ENCODE measurements at regions not wholly inside any gene's neighbourhood (a gene's known extent, or its start where the extent isn't known, plus 50 kb on each side); places are given as distances from the start of the nearest gene placed in this dataset.

GRCh38 chr3:194249323-194250097, 101.6 kb downstream of the CPN2 start:
- TF ChIP-seq MAX (IDR thresholded peaks at IDR 0.05), result no peak
- TF ChIP-seq, protein P1, sequence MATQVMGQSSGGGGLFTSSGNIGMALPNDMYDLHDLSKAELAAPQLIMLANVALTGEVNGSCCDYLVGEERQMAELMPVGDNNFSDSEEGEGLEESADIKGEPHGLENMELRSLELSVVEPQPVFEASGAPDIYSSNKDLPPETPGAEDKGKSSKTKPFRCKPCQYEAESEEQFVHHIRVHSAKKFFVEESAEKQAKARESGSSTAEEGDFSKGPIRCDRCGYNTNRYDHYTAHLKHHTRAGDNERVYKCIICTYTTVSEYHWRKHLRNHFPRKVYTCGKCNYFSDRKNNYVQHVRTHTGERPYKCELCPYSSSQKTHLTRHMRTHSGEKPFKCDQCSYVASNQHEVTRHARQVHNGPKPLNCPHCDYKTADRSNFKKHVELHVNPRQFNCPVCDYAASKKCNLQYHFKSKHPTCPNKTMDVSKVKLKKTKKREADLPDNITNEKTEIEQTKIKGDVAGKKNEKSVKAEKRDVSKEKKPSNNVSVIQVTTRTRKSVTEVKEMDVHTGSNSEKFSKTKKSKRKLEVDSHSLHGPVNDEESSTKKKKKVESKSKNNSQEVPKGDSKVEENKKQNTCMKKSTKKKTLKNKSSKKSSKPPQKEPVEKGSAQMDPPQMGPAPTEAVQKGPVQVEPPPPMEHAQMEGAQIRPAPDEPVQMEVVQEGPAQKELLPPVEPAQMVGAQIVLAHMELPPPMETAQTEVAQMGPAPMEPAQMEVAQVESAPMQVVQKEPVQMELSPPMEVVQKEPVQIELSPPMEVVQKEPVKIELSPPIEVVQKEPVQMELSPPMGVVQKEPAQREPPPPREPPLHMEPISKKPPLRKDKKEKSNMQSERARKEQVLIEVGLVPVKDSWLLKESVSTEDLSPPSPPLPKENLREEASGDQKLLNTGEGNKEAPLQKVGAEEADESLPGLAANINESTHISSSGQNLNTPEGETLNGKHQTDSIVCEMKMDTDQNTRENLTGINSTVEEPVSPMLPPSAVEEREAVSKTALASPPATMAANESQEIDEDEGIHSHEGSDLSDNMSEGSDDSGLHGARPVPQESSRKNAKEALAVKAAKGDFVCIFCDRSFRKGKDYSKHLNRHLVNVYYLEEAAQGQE (IDR thresholded peaks at IDR 0.05; ENCODE audit: low read depth), result no peak
- TF ChIP-seq CEBPB (IDR thresholded peaks at IDR 0.05), result no peak
- TF ChIP-seq, protein P2, sequence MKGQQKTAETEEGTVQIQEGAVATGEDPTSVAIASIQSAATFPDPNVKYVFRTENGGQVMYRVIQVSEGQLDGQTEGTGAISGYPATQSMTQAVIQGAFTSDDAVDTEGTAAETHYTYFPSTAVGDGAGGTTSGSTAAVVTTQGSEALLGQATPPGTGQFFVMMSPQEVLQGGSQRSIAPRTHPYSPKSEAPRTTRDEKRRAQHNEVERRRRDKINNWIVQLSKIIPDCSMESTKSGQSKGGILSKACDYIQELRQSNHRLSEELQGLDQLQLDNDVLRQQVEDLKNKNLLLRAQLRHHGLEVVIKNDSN (IDR thresholded peaks at IDR 0.05), result no peak
- no peak for TF ChIP-seq EP300 (IDR thresholded peaks at IDR 0.05; ENCODE audit: borderline replicate concordance)
- no peak for TF ChIP-seq FOXM1 (IDR thresholded peaks at IDR 0.05; ENCODE audit: borderline replicate concordance, low read depth)
- TF ChIP-seq CREB1 (IDR thresholded peaks at IDR 0.05; ENCODE audit: low read depth), result no peak
- no peak for TF ChIP-seq EGR1 (IDR thresholded peaks at IDR 0.05)
- no peak for TF ChIP-seq TEAD4 (IDR thresholded peaks at IDR 0.05)

DNA sequence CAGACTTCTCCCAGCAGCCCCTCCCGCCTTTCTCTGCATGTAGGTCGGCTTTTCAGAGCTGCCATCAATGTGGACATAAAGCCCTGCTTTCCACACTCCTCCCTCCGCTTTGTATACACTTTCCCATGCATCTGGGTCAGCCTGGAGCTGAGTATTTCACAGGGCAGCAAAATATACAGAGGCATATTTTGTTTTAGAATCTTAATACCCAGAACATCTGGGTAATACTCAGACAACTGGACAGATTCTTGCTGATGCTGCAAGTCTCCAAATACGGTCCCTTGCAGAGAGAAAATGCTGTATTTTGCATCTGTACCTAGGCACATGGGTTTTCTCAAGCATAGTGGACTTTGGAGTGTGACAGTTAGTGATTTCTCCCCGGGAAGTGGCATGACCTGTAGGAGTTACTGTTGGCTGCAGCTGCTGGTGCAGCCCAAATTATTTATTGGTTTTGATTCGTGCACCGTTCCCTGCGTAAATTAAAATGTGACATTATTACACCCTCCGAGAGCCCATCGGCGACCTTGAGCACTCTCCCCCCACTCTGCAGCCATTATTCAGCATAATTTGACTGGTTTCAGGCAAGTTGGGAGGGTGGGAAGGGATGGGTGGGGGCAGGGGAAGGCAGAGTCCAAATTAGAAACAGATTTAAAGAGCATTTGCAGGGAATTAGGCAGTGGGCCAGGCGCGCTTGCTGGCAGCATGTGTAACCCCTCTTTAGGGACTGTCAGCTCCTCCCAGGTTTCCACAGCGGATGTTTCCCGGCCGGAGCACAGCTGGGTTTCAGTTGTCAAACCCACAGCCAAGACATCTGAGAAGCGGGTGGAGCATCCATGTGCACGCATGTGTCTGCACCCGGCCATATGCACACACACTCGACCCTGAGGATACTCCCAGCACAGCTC, 100.8 kb downstream of the CPN2 start:
- TF ChIP-seq NFIC (IDR thresholded peaks at IDR 0.05) (no peak), FOXM1 (IDR thresholded peaks at IDR 0.05; ENCODE audit: borderline replicate concordance, low read depth) (no peak), RAD21 (IDR thresholded peaks at IDR 0.05; ENCODE audit: low read depth) (no peak), MAX (IDR thresholded peaks at IDR 0.05) (no peak), TAF1 (IDR thresholded peaks at IDR 0.05; ENCODE audit: low read depth) (no peak), TEAD4 (IDR thresholded peaks at IDR 0.05) (no peak), TCF12 (IDR thresholded peaks at IDR 0.05; ENCODE audit: low read depth) (no peak), CEBPB (IDR thresholded peaks at IDR 0.05) (no peak), ZBTB7A (IDR thresholded peaks at IDR 0.05; ENCODE audit: low read depth) (no peak), EGR1 (IDR thresholded peaks at IDR 0.05) (no peak), CREB1 (IDR thresholded peaks at IDR 0.05; ENCODE audit: low read depth) (no peak), EP300 (IDR thresholded peaks at IDR 0.05; ENCODE audit: borderline replicate concordance) (no peak), YY1 (IDR thresholded peaks at IDR 0.05; ENCODE audit: low read depth) (no peak)
- TF ChIP-seq, protein P1 (IDR thresholded peaks at IDR 0.05; ENCODE audit: low read depth), result no peak
- TF ChIP-seq, protein P2 (IDR thresholded peaks at IDR 0.05), result no peak

DNA sequence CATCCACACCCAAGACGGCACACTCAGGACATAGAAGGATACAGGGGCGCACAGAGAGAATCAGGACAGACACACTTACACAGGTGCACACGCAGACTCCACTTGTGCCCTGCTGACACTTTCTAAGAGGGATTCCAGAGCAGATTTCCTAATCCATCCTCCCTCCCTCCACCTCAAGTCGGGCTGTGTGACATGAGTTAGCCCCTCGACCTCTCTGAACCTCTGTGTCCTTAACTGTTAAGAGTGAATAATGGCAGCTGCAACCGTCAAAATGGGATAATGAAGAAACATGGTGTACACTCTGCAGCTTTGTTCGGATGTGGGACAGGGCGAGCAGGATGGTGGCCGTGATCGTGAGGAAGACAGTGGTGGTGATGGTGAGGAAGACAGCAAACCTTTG, 100.1 kb downstream of the CPN2 start:
- TF ChIP-seq NFIC (IDR thresholded peaks at IDR 0.05) (no peak), CEBPB (IDR thresholded peaks at IDR 0.05) (no peak), TAF1 (IDR thresholded peaks at IDR 0.05; ENCODE audit: low read depth) (no peak), EGR1 (IDR thresholded peaks at IDR 0.05) (no peak), FOXM1 (IDR thresholded peaks at IDR 0.05; ENCODE audit: borderline replicate concordance, low read depth) (no peak), MAX (IDR thresholded peaks at IDR 0.05) (no peak), CREB1 (IDR thresholded peaks at IDR 0.05; ENCODE audit: low read depth) (no peak), RAD21 (IDR thresholded peaks at IDR 0.05; ENCODE audit: low read depth) (no peak), TEAD4 (IDR thresholded peaks at IDR 0.05) (no peak), EP300 (IDR thresholded peaks at IDR 0.05; ENCODE audit: borderline replicate concordance) (no peak), ZBTB7A (IDR thresholded peaks at IDR 0.05; ENCODE audit: low read depth) (no peak), TCF12 (IDR thresholded peaks at IDR 0.05; ENCODE audit: low read depth) (no peak)
- TF ChIP-seq, protein P2 (IDR thresholded peaks at IDR 0.05), result no peak
- TF ChIP-seq, protein P1 (IDR thresholded peaks at IDR 0.05; ENCODE audit: low read depth), result no peak
